Hepatocyte (in vitro differentiated cells): ENCODE measurements at regions not wholly inside any gene's neighbourhood (a gene's known extent, or its start where the extent isn't known, plus 50 kb on each side); places are given as distances from the start of the nearest gene placed in this dataset.

Experiments used
- DNase-seq: peaks from one replicate; pipeline ENCODE4 v3.0.0-alpha.2; 2016; ENCODE audit warnings: low spot score
- H2AFZ ChIP-seq: fragments of 200-600 bp; sonication (generic); 2 replicates; pipeline ENCODE4 v1.6.0; 2016; ENCODE audit warnings: antibody characterized with exemption, mild to moderate bottlenecking
- H3K27ac ChIP-seq: fragments of 200-600 bp; sonication (generic); 2 replicates; pipeline ENCODE4 v1.5.1; 2016; ENCODE audit warnings: mild to moderate bottlenecking
- H3K27me3 ChIP-seq: fragments of 200-600 bp; sonication (generic); 2 replicates; pipeline ENCODE4 v1.6.1; 2016
- H3K36me3 ChIP-seq: fragments of 200-600 bp; sonication (generic); replicated peaks from 2 replicates; pipeline ENCODE4 v1.5.1; 2016; ENCODE audit warnings: low read depth; ENCODE audit not compliant: insufficient read depth
- H3K4me1 ChIP-seq: fragments of 200-600 bp; sonication (generic); 2 replicates; pipeline ENCODE4 v1.5.1; 2016; ENCODE audit warnings: mild to moderate bottlenecking, moderate library complexity; ENCODE audit not compliant: insufficient read depth
- H3K4me2 ChIP-seq: fragments of 200-600 bp; sonication (generic); 2 replicates; pipeline ENCODE4 v1.6.0; 2016
- H3K4me3 ChIP-seq: fragments of 200-600 bp; sonication (generic); 2 replicates; pipeline ENCODE4 v1.5.1; 2016; ENCODE audit warnings: mild to moderate bottlenecking
- H3K79me2 ChIP-seq: fragments of 200-600 bp; sonication (generic); 2 replicates; pipeline ENCODE4 v1.6.0; 2017; ENCODE audit warnings: mild to moderate bottlenecking
- H3K9me2 ChIP-seq: fragments of 200-600 bp; sonication (generic); replicated peaks from 2 replicates; pipeline ENCODE4 v1.6.0; 2017; ENCODE audit warnings: mild to moderate bottlenecking; ENCODE audit not compliant: insufficient read depth
- H3K9me3 ChIP-seq: fragments of 200-600 bp; sonication (generic); 2 replicates; pipeline ENCODE4 v1.5.1; 2016; ENCODE audit warnings: low read depth, mild to moderate bottlenecking
- H4K20me1 ChIP-seq: fragments of 200-600 bp; sonication (generic); 2 replicates; pipeline ENCODE4 v1.6.0; 2016; ENCODE audit warnings: mild to moderate bottlenecking; ENCODE audit not compliant: insufficient read depth, poor library complexity, severe bottlenecking
- EZH2 ChIP-seq: fragments of 200-600 bp; sonication (generic); IDR thresholded peaks from 2 replicates; pipeline ENCODE4 v1.6.1; 2016; ENCODE audit warnings: antibody characterized with exemption, mild to moderate bottlenecking, borderline replicate concordance
- EZH2phosphoT487 ChIP-seq: fragments of 200-600 bp; sonication (generic); IDR thresholded peaks from one replicate; pipeline ENCODE4 v1.6.1; 2018; ENCODE audit warnings: antibody characterized with exemption, mild to moderate bottlenecking, low read depth, moderate library complexity; ENCODE audit not compliant: unreplicated experiment, severe bottlenecking
- WGBS: methylation state at CpG from one replicate; pipeline ENCODE4 v1.1.6; 2016; ENCODE audit warnings: low lambda C conversion rate; ENCODE audit errors: missing lambda C conversion rate; 5-methylcytosine and 5-hydroxymethylcytosine counted together
- TF ChIP-seq, protein P1 (sequence below): fragments of 200-600 bp; sonication (generic); IDR thresholded peaks from 2 replicates; pipeline ENCODE4 v1.5.1; 2016; ENCODE audit warnings: antibody characterized with exemption, mild to moderate bottlenecking; ENCODE audit not compliant: poor library complexity

DNA sequence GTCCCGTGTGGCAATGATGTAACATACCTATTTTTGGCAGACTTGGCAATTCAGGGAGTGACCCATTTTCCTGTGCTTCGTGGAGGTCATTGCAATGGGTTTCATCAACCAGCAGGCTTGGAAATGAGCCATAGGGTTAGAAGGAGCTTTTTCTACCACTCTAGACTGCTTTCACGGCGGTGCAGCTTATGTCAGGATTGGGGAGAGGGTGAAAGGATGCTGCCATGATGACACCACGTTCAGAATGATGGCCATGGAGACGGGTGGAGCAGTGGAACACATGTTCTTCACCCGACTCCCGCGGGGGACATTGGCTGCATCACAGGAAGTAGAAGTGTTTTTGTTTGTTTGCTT is 220.2 kb downstream of the EMX2 start:
- Histone ChIP-seq H2AFZ (no peak overlapping the region), H4K20me1 (no peaks in the 10 kb centered on the region), H3K9me3 (no peaks in the 10 kb centered on the region), H3K4me1 (no peaks in the 10 kb centered on the region), H3K27me3 (peaks cover 10% of the 10 kb centered on the region), H3K4me3 (no peak overlapping the region), H3K36me3 (no peaks in the 10 kb centered on the region), H3K79me2 (no peaks in the 10 kb centered on the region), H3K27ac (no peak overlapping the region), H3K9me2 (no peaks in the 10 kb centered on the region), H3K4me2 (no peak overlapping the region)
- 85% methylated on average over 9 of the region's 9 CpGs for WGBS
- DNase-seq = no peak
- TF ChIP-seq, protein P1, sequence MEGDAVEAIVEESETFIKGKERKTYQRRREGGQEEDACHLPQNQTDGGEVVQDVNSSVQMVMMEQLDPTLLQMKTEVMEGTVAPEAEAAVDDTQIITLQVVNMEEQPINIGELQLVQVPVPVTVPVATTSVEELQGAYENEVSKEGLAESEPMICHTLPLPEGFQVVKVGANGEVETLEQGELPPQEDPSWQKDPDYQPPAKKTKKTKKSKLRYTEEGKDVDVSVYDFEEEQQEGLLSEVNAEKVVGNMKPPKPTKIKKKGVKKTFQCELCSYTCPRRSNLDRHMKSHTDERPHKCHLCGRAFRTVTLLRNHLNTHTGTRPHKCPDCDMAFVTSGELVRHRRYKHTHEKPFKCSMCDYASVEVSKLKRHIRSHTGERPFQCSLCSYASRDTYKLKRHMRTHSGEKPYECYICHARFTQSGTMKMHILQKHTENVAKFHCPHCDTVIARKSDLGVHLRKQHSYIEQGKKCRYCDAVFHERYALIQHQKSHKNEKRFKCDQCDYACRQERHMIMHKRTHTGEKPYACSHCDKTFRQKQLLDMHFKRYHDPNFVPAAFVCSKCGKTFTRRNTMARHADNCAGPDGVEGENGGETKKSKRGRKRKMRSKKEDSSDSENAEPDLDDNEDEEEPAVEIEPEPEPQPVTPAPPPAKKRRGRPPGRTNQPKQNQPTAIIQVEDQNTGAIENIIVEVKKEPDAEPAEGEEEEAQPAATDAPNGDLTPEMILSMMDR = no peak
- TF ChIP-seq EZH2 (no peak), EZH2phosphoT487 (no peak)

DNA sequence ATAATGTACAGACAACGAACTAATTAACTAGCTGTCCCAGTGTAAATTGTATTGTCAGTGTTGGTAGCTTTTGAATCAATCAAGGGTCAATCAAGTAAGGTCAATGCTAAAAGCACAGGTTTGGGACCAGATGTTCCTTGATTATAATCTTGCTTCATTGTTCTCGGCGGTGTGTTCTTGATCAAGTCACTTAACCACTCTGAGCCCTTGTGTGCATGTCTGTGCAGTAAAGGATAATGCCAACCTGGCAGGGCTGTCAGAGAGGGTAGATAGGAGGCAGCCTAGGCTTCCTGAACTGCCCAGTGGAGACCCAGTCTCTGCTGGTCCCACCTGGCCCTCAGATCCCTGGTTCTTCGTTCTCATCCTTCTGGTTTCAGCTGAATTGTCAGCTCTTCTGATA is 221.0 kb downstream of the EMX2 start:
- Histone ChIP-seq H3K36me3 (no peaks in the 10 kb centered on the region), H3K79me2 (no peaks in the 10 kb centered on the region), H4K20me1 (no peaks in the 10 kb centered on the region), H3K27me3 (peaks cover 10% of the 10 kb centered on the region), H3K4me1 (no peaks in the 10 kb centered on the region), H3K9me2 (no peaks in the 10 kb centered on the region), H3K9me3 (no peaks in the 10 kb centered on the region), H3K4me3 (no peak overlapping the region), H3K27ac (no peak overlapping the region), H3K4me2 (no peak overlapping the region), H2AFZ (no peak overlapping the region)
- no peak for DNase-seq
- 95% methylated on average over 4 of the region's 4 CpGs for WGBS
- TF ChIP-seq, protein P1 = no peak
- no peak for TF ChIP-seq EZH2phosphoT487
- TF ChIP-seq EZH2 = no peak

DNA sequence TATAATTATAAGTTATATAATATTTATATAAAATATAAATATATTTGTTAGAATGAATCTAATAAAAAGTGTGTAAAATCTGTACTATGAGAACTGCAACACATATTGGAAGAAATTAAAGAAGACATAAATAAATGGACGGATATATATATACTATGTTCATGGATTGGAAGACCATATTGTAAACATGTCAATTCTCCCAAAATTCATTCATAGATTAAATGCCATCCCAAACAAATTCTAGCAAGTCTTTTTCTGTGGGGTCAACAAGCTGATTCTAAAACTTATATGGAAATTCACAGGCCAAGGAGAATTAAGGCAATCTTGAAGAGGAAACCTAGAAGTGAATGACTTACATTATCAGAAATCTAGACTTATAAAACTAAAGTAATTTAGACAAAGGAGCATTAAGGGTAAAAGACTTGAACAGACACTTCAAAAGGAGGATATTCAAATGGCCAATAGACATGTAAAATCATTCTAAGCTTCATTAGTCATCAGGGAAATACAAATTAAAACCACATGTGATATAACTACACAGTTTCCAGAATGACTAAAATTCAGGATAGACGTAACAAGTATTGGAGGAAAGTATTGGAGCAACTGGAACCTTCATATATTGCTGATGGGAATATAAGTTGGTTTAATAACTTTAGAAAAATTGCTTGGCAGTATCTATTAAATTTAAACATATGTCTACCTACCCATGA is 225.9 kb downstream of the EMX2 start:
- Histone ChIP-seq H3K79me2 (no peaks in the 10 kb centered on the region), H3K4me2 (no peak overlapping the region), H3K27me3 (peaks cover 12% of the 10 kb centered on the region), H3K4me3 (no peak overlapping the region), H3K27ac (no peak overlapping the region), H3K9me2 (no peaks in the 10 kb centered on the region), H3K9me3 (no peaks in the 10 kb centered on the region), H3K4me1 (no peaks in the 10 kb centered on the region), H3K36me3 (no peaks in the 10 kb centered on the region), H4K20me1 (no peaks in the 10 kb centered on the region), H2AFZ (no peak overlapping the region)
- WGBS = 90% methylated on average over 2 of the region's 2 CpGs
- TF ChIP-seq EZH2 (no peak), EZH2phosphoT487 (no peak)
- TF ChIP-seq, protein P1 = no peak
- DNase-seq = no peak
